PC-3 (cell line): ENCODE measurements at regions not wholly inside any gene's neighbourhood (a gene's known extent, or its start where the extent isn't known, plus 50 kb on each side); places are given as distances from the start of the nearest gene placed in this dataset.

Experiments used
- ATAC-seq: fragments of 200-7000 bp; cut with Tn5 transposase; 2 replicates; pipeline ENCODE4 v1.9.1; 2020; ENCODE audit warnings: mild to moderate bottlenecking, moderate library complexity
- BruUV-seq: library from RNA; stranded (reverse); fragments of 400-500 nt; replicated peaks from 2 replicates; lab custom pipeline; 2021; lab: Mats Ljungman, UMichigan
- CTCF ChIA-PET: fragments of 300-600 bp; sonication (Branson Sonifier 250); formaldehyde crosslinking; loops from one replicate; lab custom pipeline; 2022; ENCODE audit warnings: antibody characterized with exemption; lab: Charles Lee
- POLR2A ChIA-PET: fragments of 300-600 bp; sonication (Branson Sonifier 250); formaldehyde crosslinking; loops from one replicate; lab custom pipeline; 2022; ENCODE audit warnings: antibody characterized with exemption; ENCODE audit not compliant: unreplicated experiment; lab: Charles Lee
- DNase-seq: peaks from one replicate; pipeline ENCODE4 v3.0.0-alpha.2; 2015
- H2AFZ ChIP-seq: fragments of 300-600 bp; sonication (generic); 2 replicates; pipeline ENCODE4 v1.6.0; 2016; ENCODE audit warnings: antibody characterized with exemption, low read length
- H3F3A ChIP-seq: fragments of 300-600 bp; sonication (generic); one replicate; pipeline ENCODE4 v1.6.0; 2017; ENCODE audit warnings: antibody characterized with exemption, low read length, control low read depth, mild to moderate bottlenecking; ENCODE audit not compliant: unreplicated experiment
- H3K27ac ChIP-seq: fragments of 300-600 bp; sonication (generic); 2 replicates; pipeline ENCODE4 v1.5.1; 2016; ENCODE audit warnings: mild to moderate bottlenecking, low read length
- H3K27me3 ChIP-seq: fragments of 300-600 bp; sonication (generic); 2 replicates; pipeline ENCODE4 v1.6.1; 2016; ENCODE audit warnings: low read length, mixed read lengths
- H3K36me3 ChIP-seq: fragments of 300-600 bp; sonication (generic); 2 replicates; pipeline ENCODE4 v1.6.1; 2016; ENCODE audit warnings: low read depth, mixed run types, low read length, mixed read lengths
- H3K4me1 ChIP-seq: fragments of 300-600 bp; sonication (generic); 2 replicates; pipeline ENCODE4 v1.5.1; 2016; ENCODE audit warnings: low read length; ENCODE audit not compliant: insufficient read depth
- H3K4me2 ChIP-seq: fragments of 300-600 bp; sonication (generic); 2 replicates; pipeline ENCODE4 v1.6.0; 2016; ENCODE audit warnings: low read length
- H3K4me3 ChIP-seq: fragments of 300-600 bp; sonication (generic); 2 replicates; pipeline ENCODE4 v1.5.1; 2016; ENCODE audit warnings: mild to moderate bottlenecking, low read length, mixed read lengths
- H3K79me2 ChIP-seq: fragments of 300-600 bp; sonication (generic); 2 replicates; pipeline ENCODE4 v1.6.1; 2017; ENCODE audit warnings: low read length, mixed read lengths
- H3K9ac ChIP-seq: fragments of 300-600 bp; sonication (generic); 2 replicates; pipeline ENCODE4 v1.6.0; 2016; ENCODE audit warnings: mild to moderate bottlenecking, low read length
- H3K9me2 ChIP-seq: fragments of 300-600 bp; sonication (generic); replicated peaks from 2 replicates; pipeline ENCODE4 v1.6.1; 2016; ENCODE audit warnings: mixed run types, low read length, mixed read lengths
- H3K9me3 ChIP-seq: fragments of 300-600 bp; sonication (generic); 2 replicates; pipeline ENCODE4 v1.6.1; 2016; ENCODE audit warnings: low read length, mixed read lengths
- H4K20me1 ChIP-seq: fragments of 300-600 bp; sonication (generic); 2 replicates; pipeline ENCODE4 v1.6.1; 2016; ENCODE audit warnings: low read length, mixed read lengths
- CTCF ChIP-seq: fragments of 300-600 bp; sonication (generic); conservative IDR thresholded peaks from 2 replicates; pipeline ENCODE4 v1.5.1; 2017; ENCODE audit warnings: antibody characterized with exemption, low read depth, mild to moderate bottlenecking, low read length
- EZH2 ChIP-seq: fragments of 300-600 bp; sonication (generic); IDR thresholded peaks from one replicate; pipeline ENCODE4 v1.6.1; 2017; ENCODE audit warnings: antibody characterized with exemption, mild to moderate bottlenecking, low read length; ENCODE audit not compliant: unreplicated experiment
- EZH2phosphoT487 ChIP-seq: fragments of 300-600 bp; sonication (generic); IDR thresholded peaks from 2 replicates; pipeline ENCODE4 v1.6.1; 2018; ENCODE audit warnings: mild to moderate bottlenecking, antibody characterized with exemption, low read length, borderline replicate concordance
- intact Hi-C: fragments of 100-400 bp; cut with micrococcal nuclease; formaldehyde crosslinking; loops from 2 replicates; pipeline ENCODE4 v1.9.0; 2023

- H3K79me2 ChIP-seq: no peaks in the 10 kb centered on the region
- ChIA-PET POLR2A (no interaction called here), CTCF (no interaction called here)
- H3K4me3 ChIP-seq: no peak overlapping the region
- H3K36me3 ChIP-seq: no peaks in the 10 kb centered on the region
- no peaks in the 10 kb centered on the region for H4K20me1 ChIP-seq
- intact Hi-C loops: no loop called here
- no peak overlapping the region for H3K9ac ChIP-seq
- H3K27ac ChIP-seq: no peak overlapping the region
- no peaks in the 10 kb centered on the region for H3F3A ChIP-seq
- no peaks in the 10 kb centered on the region for H3K9me3 ChIP-seq
- DNase-seq (no peak), ATAC-seq (no peak)
- no peaks in the 10 kb centered on the region for H3K27me3 ChIP-seq
- H3K4me2 ChIP-seq: no peak overlapping the region
- BruUV-seq: no TSS peak
- no peaks in the 10 kb centered on the region for H3K9me2 ChIP-seq
- H2AFZ ChIP-seq: no peak overlapping the region
- no peaks in the 10 kb centered on the region for H3K4me1 ChIP-seq
- TF ChIP-seq EZH2phosphoT487 (no peak), EZH2 (no peak), CTCF (no peak)
Observed at GRCh38 chr5:174423558-174423957, 300.8 kb upstream of the MSX2 start.

GRCh38 chr5:174424219-174425053, 299.9 kb upstream of the MSX2 start:
- Histone ChIP-seq H3K9me2 (no peaks in the 10 kb centered on the region), H3K36me3 (no peaks in the 10 kb centered on the region), H3K4me2 (no peak overlapping the region), H4K20me1 (no peaks in the 10 kb centered on the region), H3K9me3 (no peaks in the 10 kb centered on the region), H3K9ac (no peak overlapping the region), H3K4me1 (no peaks in the 10 kb centered on the region), H3K4me3 (no peak overlapping the region), H3K27ac (no peak overlapping the region), H3K79me2 (no peaks in the 10 kb centered on the region), H2AFZ (no peak overlapping the region), H3K27me3 (no peaks in the 10 kb centered on the region), H3F3A (no peaks in the 10 kb centered on the region)
- BruUV-seq: no TSS peak
- intact Hi-C loops: no loop called here
- DNase-seq (peak; percentile 26), ATAC-seq (no peak)
- ChIA-PET CTCF (no interaction called here), POLR2A (no interaction called here)
- no peak for TF ChIP-seq EZH2
- peak; percentile 49 for TF ChIP-seq CTCF
- no peak for TF ChIP-seq EZH2phosphoT487

- Histone ChIP-seq H3F3A (no peaks in the 10 kb centered on the region), H3K9me2 (no peaks in the 10 kb centered on the region), H3K9ac (no peak overlapping the region), H3K4me1 (no peaks in the 10 kb centered on the region), H3K9me3 (no peaks in the 10 kb centered on the region), H3K27ac (no peak overlapping the region), H3K36me3 (no peaks in the 10 kb centered on the region), H3K79me2 (no peaks in the 10 kb centered on the region), H3K27me3 (no peaks in the 10 kb centered on the region), H4K20me1 (no peaks in the 10 kb centered on the region), H2AFZ (no peak overlapping the region), H3K4me2 (no peak overlapping the region), H3K4me3 (no peak overlapping the region)
- TF ChIP-seq EZH2phosphoT487: no peak
- TF ChIP-seq EZH2: no peak
- TF ChIP-seq CTCF: no peak
- no peak for ATAC-seq
- intact Hi-C loops: no loop called here
- ChIA-PET POLR2A (no interaction called here), CTCF (no interaction called here)
- DNase-seq: no peak
- no TSS peak for BruUV-seq
Observed at GRCh38 chr5:174425271-174425963, 299.0 kb upstream of the MSX2 start.
